ENCODE measurements at regions not wholly inside any gene's neighbourhood (a gene's known extent, or its start where the extent isn't known, plus 50 kb on each side); places are given as distances from the start of the nearest gene placed in this dataset.

- no peak for TF ChIP-seq ZNF589 (CRISPR knock-in tag; conservative IDR thresholded peaks at IDR 0.05)
- no peak for TF ChIP-seq EP300 (IDR thresholded peaks at IDR 0.05; ENCODE audit: low read depth in 2 of 2, low read length in 2 of 2)
- no peak for TF ChIP-seq EP300 (CRISPR knock-in tag; IDR thresholded peaks at IDR 0.05; ENCODE audit: borderline replicate concordance)
- TF ChIP-seq ZNF878 (CRISPR knock-in tag; IDR thresholded peaks at IDR 0.05), result no peak
- TF ChIP-seq ZNF510 (CRISPR knock-in tag; IDR thresholded peaks at IDR 0.05; ENCODE audit: low read depth), result no peak
Observed at GRCh38 chr3:22893644-22894325, 309.3 kb upstream of the UBE2E2 start.

Measured in HepG2 (cell line).